ENCODE measurements at regions not wholly inside any gene's neighbourhood (a gene's known extent, or its start where the extent isn't known, plus 50 kb on each side); places are given as distances from the start of the nearest gene placed in this dataset.

- ATAC-seq (ENCODE audit: low FRiP score) (no peak), DNase-seq (no peak)
- Histone ChIP-seq H3K4me3 (ENCODE audit: low read length in 2 of 2) (no peak overlapping the region), H3K36me3 (ENCODE audit: control insufficient read depth in 1 of 2, insufficient read depth in 2 of 2, low read length in 1 of 2) (no peaks in the 10 kb centered on the region), H3K27me3 (ENCODE audit: control insufficient read depth in 1 of 2, insufficient read depth in 2 of 2, low read length in 1 of 2) (no peaks in the 10 kb centered on the region), H3K9me3 (ENCODE audit: control insufficient read depth, low read length) (no peaks in the 10 kb centered on the region), H3K4me1 (ENCODE audit: control insufficient read depth in 1 of 2, insufficient read depth in 2 of 2, low read length in 2 of 2) (no peaks in the 10 kb centered on the region), H3K27ac (ENCODE audit: low read depth in 1 of 2, low read length in 2 of 2) (no peak overlapping the region)
- WGBS, 2 donors, result 88 to 97% methylated on average over 1 of the region's 1 CpG
- intact Hi-C loops (cut with DNase I), result no loop called here
Observed at GRCh38 chr16:66199189-66199588, 167.3 kb upstream of the CDH5 start.

DNA sequence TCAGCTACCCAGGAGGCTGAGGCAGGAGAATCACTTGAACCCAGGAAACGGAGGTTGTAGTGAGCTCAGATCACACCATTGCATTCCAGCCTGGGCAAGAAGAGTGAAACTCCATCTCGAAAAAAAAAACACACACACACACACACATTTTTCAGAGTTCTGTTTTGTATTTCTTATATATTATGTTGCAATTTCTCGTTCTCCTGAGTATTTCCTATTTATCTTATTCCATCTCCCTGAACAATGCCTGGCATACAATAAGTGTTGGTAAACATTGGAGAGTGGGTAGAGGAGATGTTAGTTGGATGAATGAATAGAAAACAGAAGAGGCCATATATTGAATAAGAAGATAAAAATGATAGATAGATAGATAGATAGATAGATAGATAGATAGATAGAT is 167.8 kb upstream of the CDH5 start:
- WGBS, 2 donors, result 76 to 87% methylated on average over 3 of the region's 3 CpGs
- H3K4me1 ChIP-seq (ENCODE audit: control insufficient read depth in 1 of 2, insufficient read depth in 2 of 2, low read length in 2 of 2), result no peaks in the 10 kb centered on the region
- DNase-seq (no peak), ATAC-seq (ENCODE audit: low FRiP score) (no peak)
- intact Hi-C loops (cut with DNase I), result no loop called here
- no peak overlapping the region for H3K4me3 ChIP-seq (ENCODE audit: low read length in 2 of 2)
- H3K9me3 ChIP-seq (ENCODE audit: control insufficient read depth, low read length), result no peaks in the 10 kb centered on the region
- no peaks in the 10 kb centered on the region for H3K27me3 ChIP-seq (ENCODE audit: control insufficient read depth in 1 of 2, insufficient read depth in 2 of 2, low read length in 1 of 2)
- H3K36me3 ChIP-seq (ENCODE audit: control insufficient read depth in 1 of 2, insufficient read depth in 2 of 2, low read length in 1 of 2), result no peaks in the 10 kb centered on the region
- H3K27ac ChIP-seq (ENCODE audit: low read depth in 1 of 2, low read length in 2 of 2), result no peak overlapping the region

GRCh38 chr16:66197668-66198278 is 168.7 kb upstream of the CDH5 start:
- H3K36me3 ChIP-seq (ENCODE audit: control insufficient read depth in 1 of 2, insufficient read depth in 2 of 2, low read length in 1 of 2), result no peaks in the 10 kb centered on the region
- H3K27me3 ChIP-seq (ENCODE audit: control insufficient read depth in 1 of 2, insufficient read depth in 2 of 2, low read length in 1 of 2), result no peaks in the 10 kb centered on the region
- intact Hi-C loops (cut with DNase I), result no loop called here
- 93 to 95% methylated on average over 4 of the region's 4 CpGs for WGBS, 2 donors
- H3K9me3 ChIP-seq (ENCODE audit: control insufficient read depth, low read length), result no peaks in the 10 kb centered on the region
- H3K27ac ChIP-seq (ENCODE audit: low read depth in 1 of 2, low read length in 2 of 2), result no peak overlapping the region
- H3K4me1 ChIP-seq (ENCODE audit: control insufficient read depth in 1 of 2, insufficient read depth in 2 of 2, low read length in 2 of 2), result no peaks in the 10 kb centered on the region
- H3K4me3 ChIP-seq (ENCODE audit: low read length in 2 of 2), result no peak overlapping the region
- DNase-seq (no peak), ATAC-seq (ENCODE audit: low FRiP score) (no peak)

DNA sequence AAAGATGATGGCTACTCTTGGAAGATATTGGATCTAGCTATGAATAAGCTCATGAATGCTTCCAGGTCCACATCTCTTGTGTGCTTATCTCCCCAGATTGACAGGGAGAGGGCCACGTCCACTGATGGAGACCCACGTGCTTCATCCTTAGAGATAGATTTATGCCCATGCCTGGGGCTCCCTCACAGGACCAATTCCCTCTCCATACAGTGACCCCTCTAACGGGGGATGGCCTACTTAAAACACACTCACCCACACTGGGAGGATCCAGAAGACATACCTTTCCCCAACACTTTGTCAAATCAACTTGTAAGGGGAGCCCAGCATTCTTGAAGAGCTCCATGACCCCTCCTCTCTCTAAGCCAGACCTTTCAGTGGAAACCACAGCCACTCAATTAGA is 169.7 kb upstream of the CDH5 start:
- Histone ChIP-seq H3K9me3 (ENCODE audit: control insufficient read depth, low read length) (no peaks in the 10 kb centered on the region), H3K36me3 (ENCODE audit: control insufficient read depth in 1 of 2, insufficient read depth in 2 of 2, low read length in 1 of 2) (no peaks in the 10 kb centered on the region), H3K27me3 (ENCODE audit: control insufficient read depth in 1 of 2, insufficient read depth in 2 of 2, low read length in 1 of 2) (no peaks in the 10 kb centered on the region), H3K27ac (ENCODE audit: low read depth in 1 of 2, low read length in 2 of 2) (no peak overlapping the region), H3K4me3 (ENCODE audit: low read length in 2 of 2) (no peak overlapping the region), H3K4me1 (ENCODE audit: control insufficient read depth in 1 of 2, insufficient read depth in 2 of 2, low read length in 2 of 2) (no peaks in the 10 kb centered on the region)
- WGBS, 2 donors, result 96 to 97% methylated on average over 3 of the region's 3 CpGs
- DNase-seq (no peak), ATAC-seq (ENCODE audit: low FRiP score) (no peak)
- intact Hi-C loops (cut with DNase I), result no loop called here

- Histone ChIP-seq H3K9me3 (ENCODE audit: control insufficient read depth, low read length) (no peaks in the 10 kb centered on the region), H3K4me3 (ENCODE audit: low read length in 2 of 2) (no peak overlapping the region), H3K36me3 (ENCODE audit: control insufficient read depth in 1 of 2, insufficient read depth in 2 of 2, low read length in 1 of 2) (no peaks in the 10 kb centered on the region), H3K27ac (ENCODE audit: low read depth in 1 of 2, low read length in 2 of 2) (no peak overlapping the region), H3K4me1 (ENCODE audit: control insufficient read depth in 1 of 2, insufficient read depth in 2 of 2, low read length in 2 of 2) (no peaks in the 10 kb centered on the region), H3K27me3 (ENCODE audit: control insufficient read depth in 1 of 2, insufficient read depth in 2 of 2, low read length in 1 of 2) (no peaks in the 10 kb centered on the region)
- intact Hi-C loops (cut with DNase I), result no loop called here
- ATAC-seq (ENCODE audit: low FRiP score) (no peak), DNase-seq (no peak)
Observed at GRCh38 chr16:66194866-66195265, 171.6 kb upstream of the CDH5 start.

GRCh38 chr16:66193543-66194229 is 172.8 kb upstream of the CDH5 start:
- no peaks in the 10 kb centered on the region for H3K9me3 ChIP-seq (ENCODE audit: control insufficient read depth, low read length)
- H3K27me3 ChIP-seq (ENCODE audit: control insufficient read depth in 1 of 2, insufficient read depth in 2 of 2, low read length in 1 of 2), result no peaks in the 10 kb centered on the region
- no peaks in the 10 kb centered on the region for H3K36me3 ChIP-seq (ENCODE audit: control insufficient read depth in 1 of 2, insufficient read depth in 2 of 2, low read length in 1 of 2)
- ATAC-seq (ENCODE audit: low FRiP score) (no peak), DNase-seq (no peak)
- no peaks in the 10 kb centered on the region for H3K4me1 ChIP-seq (ENCODE audit: control insufficient read depth in 1 of 2, insufficient read depth in 2 of 2, low read length in 2 of 2)
- no peak overlapping the region for H3K4me3 ChIP-seq (ENCODE audit: low read length in 2 of 2)
- no peak overlapping the region for H3K27ac ChIP-seq (ENCODE audit: low read depth in 1 of 2, low read length in 2 of 2)
- intact Hi-C loops (cut with DNase I), result no loop called here
- WGBS, 2 donors, result 79 to 85% methylated on average over 5 of the region's 5 CpGs

GRCh38 chr16:66190411-66190810 is 176.1 kb upstream of the CDH5 start:
- Histone ChIP-seq H3K36me3 (ENCODE audit: control insufficient read depth in 1 of 2, insufficient read depth in 2 of 2, low read length in 1 of 2) (no peaks in the 10 kb centered on the region), H3K9me3 (ENCODE audit: control insufficient read depth, low read length) (no peaks in the 10 kb centered on the region), H3K4me3 (ENCODE audit: low read length in 2 of 2) (no peak overlapping the region), H3K4me1 (ENCODE audit: control insufficient read depth in 1 of 2, insufficient read depth in 2 of 2, low read length in 2 of 2) (no peaks in the 10 kb centered on the region), H3K27ac (ENCODE audit: low read depth in 1 of 2, low read length in 2 of 2) (no peak overlapping the region), H3K27me3 (ENCODE audit: control insufficient read depth in 1 of 2, insufficient read depth in 2 of 2, low read length in 1 of 2) (no peaks in the 10 kb centered on the region)
- intact Hi-C loops (cut with DNase I), result no loop called here
- 96 to 100% methylated on average over 1 of the region's 1 CpG for WGBS, 2 donors
- ATAC-seq (ENCODE audit: low FRiP score) (no peak), DNase-seq (no peak)

- Histone ChIP-seq H3K9me3 (ENCODE audit: control insufficient read depth, low read length) (no peaks in the 10 kb centered on the region), H3K4me3 (ENCODE audit: low read length in 2 of 2) (no peak overlapping the region), H3K4me1 (ENCODE audit: control insufficient read depth in 1 of 2, insufficient read depth in 2 of 2, low read length in 2 of 2) (no peaks in the 10 kb centered on the region), H3K27ac (ENCODE audit: low read depth in 1 of 2, low read length in 2 of 2) (no peak overlapping the region), H3K36me3 (ENCODE audit: control insufficient read depth in 1 of 2, insufficient read depth in 2 of 2, low read length in 1 of 2) (no peaks in the 10 kb centered on the region), H3K27me3 (ENCODE audit: control insufficient read depth in 1 of 2, insufficient read depth in 2 of 2, low read length in 1 of 2) (no peaks in the 10 kb centered on the region)
- DNase-seq, result no peak
- intact Hi-C loops (cut with DNase I), result no loop called here
- WGBS, 2 donors, result 48 to 76% methylated on average over 4 of the region's 4 CpGs
- no peak for ATAC-seq (ENCODE audit: low FRiP score)
Observed at GRCh38 chr16:66189951-66190350, 176.5 kb upstream of the CDH5 start.

DNA sequence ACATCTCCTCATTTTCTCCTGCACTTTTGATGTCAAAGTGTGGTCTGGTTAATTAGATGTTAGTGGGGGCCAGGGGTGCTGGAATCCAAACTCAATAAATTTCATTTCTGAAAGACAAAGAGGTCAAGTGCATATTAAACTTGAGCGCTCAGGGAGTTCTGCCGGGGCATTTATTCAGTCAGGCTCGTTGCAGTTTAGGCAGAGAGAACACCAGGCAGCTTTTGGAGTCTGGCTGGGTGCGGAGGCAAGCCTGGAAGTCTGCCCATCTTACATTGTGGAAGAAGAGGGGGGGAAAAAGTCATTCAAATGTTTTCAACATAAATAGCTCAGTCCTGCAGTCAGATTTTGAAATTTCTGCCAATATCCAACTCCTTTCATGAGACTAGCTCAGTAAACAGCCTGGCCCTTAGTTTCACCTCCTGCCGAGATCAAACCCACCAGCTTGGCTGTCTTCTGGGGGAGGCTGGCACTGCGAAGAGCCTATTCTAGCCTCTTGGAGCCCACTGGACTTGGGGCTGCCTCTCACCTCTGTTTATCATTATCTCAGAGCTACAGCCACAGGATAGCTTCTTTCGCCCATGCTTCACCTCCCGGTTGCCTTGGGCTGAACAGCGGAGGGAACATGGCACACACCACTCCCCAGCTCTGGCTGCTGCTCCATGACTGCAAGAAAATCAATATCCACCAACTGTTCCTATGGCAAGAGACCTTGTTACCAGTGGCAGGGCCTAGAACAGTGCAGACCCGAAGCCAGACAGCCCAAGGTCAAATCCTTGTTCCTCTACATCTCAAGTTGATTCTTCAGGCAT is 177.4 kb upstream of the CDH5 start:
- Histone ChIP-seq H3K4me1 (ENCODE audit: control insufficient read depth in 1 of 2, insufficient read depth in 2 of 2, low read length in 2 of 2) (no peaks in the 10 kb centered on the region), H3K36me3 (ENCODE audit: control insufficient read depth in 1 of 2, insufficient read depth in 2 of 2, low read length in 1 of 2) (no peaks in the 10 kb centered on the region), H3K27ac (ENCODE audit: low read depth in 1 of 2, low read length in 2 of 2) (no peak overlapping the region), H3K4me3 (ENCODE audit: low read length in 2 of 2) (no peak overlapping the region), H3K9me3 (ENCODE audit: control insufficient read depth, low read length) (no peaks in the 10 kb centered on the region), H3K27me3 (ENCODE audit: control insufficient read depth in 1 of 2, insufficient read depth in 2 of 2, low read length in 1 of 2) (no peaks in the 10 kb centered on the region)
- ATAC-seq (ENCODE audit: low FRiP score), result peak; percentile 79
- WGBS, 2 donors, result 36 to 37% methylated on average over 10 of the region's 10 CpGs
- intact Hi-C loops (cut with DNase I), result no loop called here
- DNase-seq, result no peak
